ENCODE measurements at regions not wholly inside any gene's neighbourhood (a gene's known extent, or its start where the extent isn't known, plus 50 kb on each side); places are given as distances from the start of the nearest gene placed in this dataset.

DNA sequence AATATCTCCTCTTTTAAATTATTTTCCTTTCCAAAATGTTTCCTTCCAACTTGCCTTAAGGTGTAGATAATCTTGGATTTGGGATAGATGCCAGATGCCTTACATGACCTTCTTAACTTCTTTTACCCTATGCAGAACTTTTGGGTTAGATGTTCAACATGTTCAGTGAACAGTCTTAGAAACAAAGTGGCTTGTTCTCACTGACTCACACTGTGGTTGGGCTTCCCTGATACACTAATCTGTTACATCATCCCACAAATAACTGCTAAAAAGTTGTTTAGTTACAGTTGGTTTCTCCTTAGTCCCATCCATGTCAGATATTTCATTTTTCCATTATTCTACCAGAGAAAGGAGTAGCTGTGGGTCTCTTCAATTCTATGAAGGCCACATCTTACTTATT, 2638.2 kb downstream of the PCDH9 start:
- no peak for DNase-seq
- no peak overlapping the region for H3K56ac ChIP-seq (ENCODE audit: insufficient read length, low read depth, low read length)
- no peak overlapping the region for H3K27ac Mint-ChIP-seq
- no peaks in the 10 kb centered on the region for H3K9me3 Mint-ChIP-seq
- no peak overlapping the region for H3K9ac ChIP-seq (ENCODE audit: extremely low read depth, insufficient read length, low read length)
- H3T11ph ChIP-seq (ENCODE audit: low read length), result no peak overlapping the region
- H2BK20ac ChIP-seq (ENCODE audit: low read depth, low read length, poor library complexity, severe bottlenecking), result no peak overlapping the region
- no peak overlapping the region for H2BK120ac ChIP-seq (ENCODE audit: low read depth, low read length, poor library complexity, severe bottlenecking)
- no peak overlapping the region for H2BK15ac ChIP-seq (ENCODE audit: low read depth, low read length)
- H3K4me1 ChIP-seq (ENCODE audit: insufficient read depth, low read length), result no peaks in the 10 kb centered on the region
- no peak overlapping the region for H2AFZ ChIP-seq (ENCODE audit: low read length)
- no peak overlapping the region for H3K18ac ChIP-seq (ENCODE audit: insufficient read length, low read depth, low read length)
- H3K4me1 Mint-ChIP-seq, result no peaks in the 10 kb centered on the region
- H3K27me3 ChIP-seq (ENCODE audit: insufficient read depth, low read length), result no peaks in the 10 kb centered on the region
- no peak overlapping the region for H3K4me3 Mint-ChIP-seq
- H3K36me3 Mint-ChIP-seq (ENCODE audit: insufficient read depth in 1 of 3, low read depth in 3 of 3), result no peaks in the 10 kb centered on the region; a peak in 1 of 7 replicates
- H4K91ac ChIP-seq (ENCODE audit: insufficient read length, low read depth, low read length), result no peak overlapping the region
- no peak overlapping the region for H3K27ac ChIP-seq (ENCODE audit: insufficient read length, low read depth, low read length)
- H3K79me1 ChIP-seq (ENCODE audit: insufficient read depth, low read depth, low read length, poor library complexity, severe bottlenecking), result no peaks in the 10 kb centered on the region
- H3K14ac ChIP-seq (ENCODE audit: insufficient read depth, low read length), result no peak overlapping the region
- TF ChIP-seq CTCF (conservative IDR thresholded peaks at IDR 0.05), result no peak
- no peak overlapping the region for H3K4ac ChIP-seq (ENCODE audit: low read depth, low read length)
- H4K8ac ChIP-seq (replicated peaks; ENCODE audit: insufficient read length, low read depth, low read length), result no peak overlapping the region
- no peaks in the 10 kb centered on the region for H3K9me3 ChIP-seq (ENCODE audit: control insufficient read depth, low read depth, low read length)
- no peak overlapping the region for H2BK5ac ChIP-seq (ENCODE audit: insufficient read length, low read length)
- no peaks in the 10 kb centered on the region for H3K23me2 ChIP-seq (ENCODE audit: insufficient read length, low read depth, low read length, poor library complexity, severe bottlenecking)
- no peaks in the 10 kb centered on the region for H4K20me1 ChIP-seq (ENCODE audit: control insufficient read depth, insufficient read depth, insufficient read length)
- H4K5ac ChIP-seq (ENCODE audit: insufficient read length, low read depth, low read length), result no peak overlapping the region
- no peak overlapping the region for H3K4me2 ChIP-seq (ENCODE audit: insufficient read depth, insufficient read length, low read length)
- no peaks in the 10 kb centered on the region for H3K27me3 Mint-ChIP-seq (ENCODE audit: low read depth)
- no peak overlapping the region for H3K23ac ChIP-seq (ENCODE audit: insufficient read length, low read depth, low read length)
- H2AK5ac ChIP-seq (ENCODE audit: insufficient read length, low read length), result no peak overlapping the region
- no peaks in the 10 kb centered on the region for H3K79me2 ChIP-seq (ENCODE audit: insufficient read depth, low read length)
- no peak overlapping the region for H2BK12ac ChIP-seq (ENCODE audit: insufficient read length, low read depth, low read length)
